Epithelial cell of esophagus (primary cell): ENCODE measurements at regions not wholly inside any gene's neighbourhood (a gene's known extent, or its start where the extent isn't known, plus 50 kb on each side); places are given as distances from the start of the nearest gene placed in this dataset.

Experiments
- DNase-seq: peaks from one replicate; pipeline ENCODE4 v3.0.0; 2010; ENCODE audit warnings: low read depth
- H3K4me3 ChIP-seq: 2 replicates; pipeline ENCODE4 v1.5.1; 2011; ENCODE audit warnings: mild to moderate bottlenecking, low read length, control low read depth
- CTCF ChIP-seq: IDR thresholded peaks from 2 replicates; pipeline ENCODE4 v1.5.1; 2011; ENCODE audit warnings: low read depth, mild to moderate bottlenecking, low read length, control low read depth, inconsistent platforms; ENCODE audit not compliant: insufficient read depth; ENCODE audit errors: missing control alignments

GRCh38 chr2:160912276-160912675, 248.0 kb upstream of the TANK start:
- no peak overlapping the region for H3K4me3 ChIP-seq
- no peak for DNase-seq
- no peak for TF ChIP-seq CTCF

GRCh38 chr2:160913323-160913722, 246.9 kb upstream of the TANK start:
- no peak for TF ChIP-seq CTCF
- H3K4me3 ChIP-seq = no peak overlapping the region
- DNase-seq = no peak

- no peak overlapping the region for H3K4me3 ChIP-seq
- no peak for TF ChIP-seq CTCF
- DNase-seq = no peak
Observed at GRCh38 chr2:160914217-160914616, 246.0 kb upstream of the TANK start.

GRCh38 chr2:160916300-160916699, 243.9 kb upstream of the TANK start:
- H3K4me3 ChIP-seq = no peak overlapping the region
- DNase-seq = no peak
- TF ChIP-seq CTCF = no peak

GRCh38 chr2:160917850-160918249, 242.4 kb upstream of the TANK start:
- H3K4me3 ChIP-seq = no peak overlapping the region
- TF ChIP-seq CTCF = no peak
- no peak for DNase-seq

- TF ChIP-seq CTCF = no peak
- no peak for DNase-seq
- H3K4me3 ChIP-seq = no peak overlapping the region
Observed at GRCh38 chr2:160918258-160918657, 242.0 kb upstream of the TANK start.

GRCh38 chr2:160918906-160919503, 241.2 kb upstream of the TANK start:
- no peak overlapping the region for H3K4me3 ChIP-seq
- TF ChIP-seq CTCF = peak; percentile 61
- DNase-seq = peak; percentile 68
